HG02759 (cell line): ENCODE measurements at regions not wholly inside any gene's neighbourhood (a gene's known extent, or its start where the extent isn't known, plus 50 kb on each side); places are given as distances from the start of the nearest gene placed in this dataset.
A peak's percentile ranks its signal among the peaks of the same experiment; 100 is the strongest.

ENCODE experiments used
- ATAC-seq: cut with Tn5 transposase; IDR thresholded peaks from one replicate; pipeline ENCODE4 v1.9.1; 2021; ENCODE audit warnings: mild to moderate bottlenecking, moderate library complexity; ENCODE audit not compliant: unreplicated experiment

DNA sequence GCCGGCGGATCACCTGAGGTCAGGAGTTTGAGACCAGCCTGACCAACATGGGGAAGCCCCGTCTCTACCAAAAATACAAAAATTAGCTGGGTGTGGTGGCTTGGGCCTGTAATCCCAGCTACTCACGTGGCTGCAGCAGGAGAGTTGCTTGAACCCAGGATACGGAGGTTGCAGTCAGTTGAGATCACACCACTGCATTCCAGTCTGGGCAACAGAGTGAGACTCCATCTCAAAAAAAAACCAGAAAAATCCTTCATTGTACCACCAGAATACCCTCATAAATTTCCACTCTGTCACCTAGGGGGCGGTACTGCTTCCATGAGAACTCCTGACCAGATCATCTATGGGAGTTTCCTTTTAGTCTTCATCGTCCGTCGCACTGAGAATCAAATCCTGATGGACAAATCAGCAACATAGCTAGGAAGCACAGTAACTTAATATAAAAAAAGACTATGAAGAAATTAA, 225.8 kb upstream of the KLF14 start:
- ATAC-seq: no peak

DNA sequence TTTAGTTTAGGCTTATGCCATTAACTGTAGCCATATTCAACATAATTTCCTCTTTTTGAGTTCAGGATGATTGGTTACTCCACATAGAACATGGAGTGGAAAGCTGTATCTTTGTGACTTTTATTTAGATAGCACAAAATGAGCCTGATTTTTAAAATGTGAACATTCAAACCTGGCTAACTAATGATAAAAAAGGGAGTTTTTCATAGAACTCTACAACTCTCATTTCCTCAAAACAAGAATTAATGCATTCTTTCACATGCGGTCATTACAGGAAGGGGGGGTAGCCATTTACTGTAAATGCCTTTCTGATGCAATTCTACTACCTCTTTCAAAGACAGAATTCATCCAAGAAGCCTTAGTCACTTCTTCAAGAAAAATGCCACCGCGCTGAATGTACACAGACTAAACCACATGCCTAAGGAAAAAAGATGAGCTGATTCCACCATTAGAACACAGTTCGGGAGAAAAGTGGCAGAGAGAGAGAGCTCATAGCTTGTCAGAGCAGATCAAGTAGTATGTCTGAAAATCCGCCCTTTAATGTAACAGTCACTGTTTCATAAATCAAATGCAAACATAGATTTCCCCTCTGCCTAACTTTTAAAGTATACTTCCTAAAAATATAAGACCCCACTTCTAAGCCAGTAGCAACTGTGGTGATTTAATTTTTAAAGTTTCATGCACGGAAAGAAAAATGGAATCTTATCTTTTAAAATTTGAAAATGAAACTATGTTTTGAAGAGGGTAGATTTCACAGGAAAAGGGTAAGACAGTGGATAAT, 226.4 kb upstream of the KLF14 start:
- peak; percentile 36 for ATAC-seq

DNA sequence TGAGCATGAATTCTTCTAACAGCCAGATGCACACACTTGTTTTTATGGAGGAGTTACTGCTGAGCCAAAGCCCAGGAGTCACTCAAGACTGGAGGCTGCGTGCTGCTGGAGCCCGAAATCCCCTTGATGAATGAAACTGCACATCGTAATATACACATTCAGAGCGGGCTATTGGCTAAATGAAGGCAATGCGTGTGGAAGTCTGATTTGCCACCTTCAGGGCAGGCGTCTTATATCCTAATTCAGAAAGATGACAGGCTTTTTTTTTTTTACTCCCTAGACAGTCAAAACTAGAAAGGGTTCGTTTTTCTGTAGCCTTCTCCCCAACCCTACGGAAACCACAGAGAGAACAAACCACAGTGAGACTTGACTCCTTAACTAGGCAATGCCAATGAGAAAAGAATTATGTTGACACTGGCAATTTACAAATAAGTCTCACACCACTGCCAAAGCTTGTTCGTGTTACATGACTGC, 227.2 kb upstream of the KLF14 start:
- ATAC-seq: peak; percentile 73

DNA sequence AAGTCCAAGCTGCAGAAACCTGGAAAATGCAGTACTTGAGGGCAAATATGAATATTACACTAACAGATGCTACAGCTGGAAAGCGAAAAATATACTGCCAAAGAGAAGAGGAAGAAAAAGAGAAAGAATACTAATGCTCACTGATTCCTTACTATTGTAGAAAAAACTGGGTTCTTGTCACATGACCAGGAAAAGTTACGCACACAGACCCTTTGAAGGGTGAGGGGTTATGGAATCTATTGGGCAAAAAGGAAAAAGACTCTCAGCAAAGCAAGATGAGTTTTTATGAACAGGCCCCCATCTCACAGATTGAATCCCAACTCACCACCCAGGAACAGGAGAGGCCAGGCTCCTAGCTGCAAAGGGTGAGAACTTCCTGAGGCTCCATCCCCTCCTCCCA, 228.1 kb upstream of the KLF14 start:
- ATAC-seq: no peak

DNA sequence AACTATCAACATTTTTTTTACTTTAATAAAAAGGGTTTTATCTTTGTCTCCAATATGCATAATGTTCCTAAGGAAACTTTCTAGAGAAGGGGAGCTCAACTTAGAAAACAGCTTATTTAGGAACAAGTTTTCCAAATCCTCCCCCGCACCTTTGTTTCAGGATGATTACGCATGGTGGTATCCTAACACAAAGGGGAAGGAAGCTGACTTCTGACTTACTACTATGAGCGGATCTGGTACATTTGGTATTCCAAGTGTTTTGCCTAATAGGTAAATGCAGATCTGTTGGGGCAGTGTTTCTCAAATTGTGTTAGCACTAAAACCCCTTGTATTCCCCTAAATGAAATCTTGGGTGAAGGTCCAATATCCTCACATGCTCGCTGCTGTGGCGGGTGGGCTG, 229.3 kb upstream of the KLF14 start:
- ATAC-seq: no peak

DNA sequence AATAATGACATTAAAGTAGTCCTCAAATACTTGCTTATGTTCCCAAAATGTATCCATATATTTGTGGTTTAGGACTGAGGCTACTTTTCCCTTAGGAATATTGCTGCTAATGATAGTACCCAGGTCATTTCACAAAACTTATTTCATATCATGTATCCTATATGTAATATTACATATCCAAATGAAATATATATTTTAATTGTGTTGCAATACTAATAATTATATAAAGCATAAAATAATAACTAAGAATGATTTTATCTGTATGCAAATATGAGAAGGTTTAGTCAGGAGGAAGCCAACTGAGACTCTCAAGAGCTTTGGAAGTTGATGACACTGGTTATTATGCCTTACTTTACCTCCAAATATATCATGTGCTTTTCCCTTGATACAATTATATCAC, 231.5 kb upstream of the KLF14 start:
- ATAC-seq: no peak

DNA sequence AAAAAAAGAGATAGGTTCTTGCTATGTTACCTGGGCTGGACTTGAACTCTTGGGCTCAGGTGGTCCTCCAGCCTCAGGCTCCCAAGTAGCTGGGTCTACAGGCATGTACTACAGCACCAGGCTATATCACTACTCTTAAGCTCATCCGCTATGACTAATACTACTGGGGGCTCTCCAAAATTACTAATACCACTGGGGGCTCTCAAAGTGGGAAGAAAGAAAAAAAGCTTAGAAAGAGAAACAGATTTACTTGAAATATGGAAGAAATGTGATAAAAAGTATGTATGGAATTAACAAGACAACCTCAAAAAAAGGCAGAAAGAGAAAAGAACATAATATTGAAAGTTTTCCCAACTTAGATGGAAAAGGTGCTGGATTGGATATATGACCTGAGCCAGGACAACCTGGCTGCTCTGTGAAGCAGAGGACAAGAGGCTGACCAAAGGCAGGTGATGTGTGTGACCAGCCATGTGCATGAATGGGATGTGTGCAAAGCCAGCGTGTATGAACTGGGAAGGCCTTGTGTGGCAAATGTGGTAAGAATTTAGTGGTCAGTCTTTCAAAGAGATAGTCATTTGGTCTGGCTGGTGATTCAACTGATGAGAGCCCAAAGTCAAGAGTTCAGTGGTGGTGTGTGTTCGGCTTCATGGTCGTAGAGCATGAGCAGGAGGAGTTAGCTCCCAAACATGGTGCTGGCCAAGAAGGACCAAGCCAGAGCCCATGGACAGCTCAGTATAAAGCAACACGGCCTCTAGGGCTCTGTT, 232.4 kb upstream of the KLF14 start:
- peak; percentile 76 for ATAC-seq

DNA sequence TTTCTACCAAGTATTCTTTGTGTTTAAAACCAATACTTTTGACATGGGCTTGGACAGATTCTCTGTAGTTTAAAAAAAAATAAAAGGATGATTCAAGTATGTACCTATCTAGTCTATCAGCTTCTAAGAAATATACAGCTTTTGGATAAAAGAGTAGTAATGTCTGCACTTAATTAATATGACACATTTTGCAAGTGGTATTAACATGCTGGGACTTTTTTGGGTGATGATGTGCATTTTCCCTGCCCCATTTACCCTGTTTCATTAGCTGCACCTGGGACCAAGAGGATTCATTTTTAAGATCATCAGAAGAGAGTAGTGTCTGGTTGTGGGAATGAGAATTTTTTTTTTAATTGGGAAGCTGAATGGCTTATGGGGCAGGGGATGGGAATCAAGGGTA, 236.2 kb upstream of the KLF14 start:
- ATAC-seq: no peak

DNA sequence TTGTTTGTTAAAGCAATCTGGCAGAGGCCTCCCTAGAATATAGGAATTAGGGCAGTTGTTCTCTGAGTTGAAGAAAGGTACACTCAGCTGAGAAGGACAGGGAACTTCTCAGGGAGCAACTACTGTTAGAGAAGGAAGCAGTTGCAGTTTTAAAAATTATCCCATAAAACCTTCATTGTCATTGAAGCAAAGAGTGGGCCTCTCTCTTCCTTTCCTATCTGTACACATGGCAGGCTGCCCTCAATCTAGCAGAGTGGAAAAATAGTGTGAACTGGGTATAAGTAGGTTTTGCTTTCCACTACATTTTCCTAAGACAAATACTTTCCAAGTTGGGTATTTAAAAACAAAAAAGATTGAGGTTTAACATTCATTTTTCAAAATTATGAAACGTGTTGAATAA, 236.7 kb upstream of the KLF14 start:
- ATAC-seq: no peak

DNA sequence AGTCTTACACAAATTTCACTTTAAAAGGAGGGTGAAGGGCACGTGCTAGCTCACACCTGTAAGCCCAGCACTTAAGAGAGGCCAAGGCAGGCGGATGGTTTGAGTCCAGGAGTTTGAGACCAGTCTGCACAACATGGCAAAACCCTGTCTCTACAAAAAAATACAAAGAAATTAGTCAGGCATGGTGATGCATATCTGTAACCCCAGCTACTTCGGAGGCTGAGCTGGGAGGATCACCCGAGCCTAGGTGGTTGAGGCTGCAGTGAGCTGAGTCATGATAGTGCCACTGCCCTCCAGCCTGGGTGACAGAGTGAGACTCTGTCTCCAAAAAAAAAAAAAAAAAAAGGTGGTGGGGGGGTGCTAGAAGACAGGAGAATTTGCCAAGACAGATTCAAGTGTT, 237.3 kb upstream of the KLF14 start:
- ATAC-seq: no peak

DNA sequence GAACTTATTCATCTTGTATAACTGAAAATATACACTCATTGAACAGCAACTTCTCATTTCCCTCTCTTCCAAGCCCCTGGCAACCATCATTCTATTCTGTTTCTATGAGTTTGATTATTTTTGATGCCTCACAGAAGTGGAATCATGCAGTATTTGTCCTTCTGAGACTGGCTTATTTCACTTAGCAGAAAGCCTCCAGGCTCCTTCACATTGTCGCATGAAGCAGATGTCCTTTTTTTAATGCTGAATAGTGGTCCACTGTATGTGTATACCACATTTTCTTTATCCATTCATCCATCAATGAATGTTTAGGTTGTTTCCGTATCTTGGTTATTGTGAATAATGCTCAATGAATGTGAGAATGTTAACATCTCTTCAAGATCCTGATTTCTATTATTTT, 238.2 kb upstream of the KLF14 start:
- no peak for ATAC-seq

DNA sequence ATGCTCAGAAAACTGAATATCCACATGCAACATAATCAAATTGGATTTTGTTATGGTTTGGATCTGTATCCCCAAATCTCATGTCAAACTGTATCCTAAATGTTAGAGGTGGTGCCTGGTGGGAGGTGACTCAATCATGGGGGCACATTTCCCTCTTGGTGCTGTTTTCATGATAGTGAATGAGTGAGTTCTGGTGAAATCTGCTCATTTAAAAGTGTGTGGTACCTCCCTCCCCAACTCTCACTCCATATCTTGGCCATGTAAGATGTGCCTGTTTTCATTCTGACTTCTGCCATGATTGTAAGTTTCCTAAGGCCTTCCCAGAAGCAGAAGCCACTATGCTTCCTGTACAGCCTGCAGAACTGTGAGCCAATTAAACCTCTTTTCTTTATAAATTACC, 239.6 kb upstream of the KLF14 start:
- ATAC-seq: no peak

DNA sequence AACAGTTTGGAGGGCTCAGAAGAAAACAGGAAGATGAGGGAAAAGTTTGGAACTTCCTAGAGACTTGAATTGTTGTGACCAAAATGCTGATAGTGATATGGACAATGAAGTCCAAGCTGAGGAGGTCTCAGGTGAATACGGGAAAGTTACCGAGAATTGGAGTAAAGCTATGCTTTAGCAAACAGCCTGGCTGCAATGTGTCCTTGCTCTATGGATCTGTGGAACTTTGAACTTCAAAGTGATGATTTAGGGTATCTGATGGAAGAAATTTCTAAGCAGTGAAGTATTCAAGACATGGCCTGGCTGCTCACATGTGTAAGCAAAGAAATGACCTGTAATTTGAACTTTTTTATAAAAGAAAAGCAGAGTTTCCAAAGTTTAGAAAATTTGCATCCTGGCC, 240.2 kb upstream of the KLF14 start:
- ATAC-seq: no peak

DNA sequence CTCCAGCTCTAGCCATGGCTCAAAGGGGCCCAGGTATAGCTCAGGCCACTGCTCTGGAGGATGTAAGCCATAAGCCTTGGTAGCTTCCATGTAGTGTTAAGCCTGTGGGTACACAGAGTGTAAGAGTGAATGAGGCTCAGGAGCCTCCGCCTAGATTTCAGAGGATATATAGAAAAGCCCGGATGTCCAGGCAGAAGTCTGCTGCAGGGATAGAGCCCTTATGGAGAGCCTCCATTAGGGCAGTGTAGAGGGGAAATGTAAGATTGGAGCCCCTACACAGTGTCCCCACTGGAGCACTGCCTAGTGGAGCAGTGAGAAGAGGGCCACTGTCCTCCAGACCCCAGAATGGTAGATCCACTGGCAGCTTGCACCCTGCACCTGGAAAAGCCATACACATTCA, 240.8 kb upstream of the KLF14 start:
- no peak for ATAC-seq

DNA sequence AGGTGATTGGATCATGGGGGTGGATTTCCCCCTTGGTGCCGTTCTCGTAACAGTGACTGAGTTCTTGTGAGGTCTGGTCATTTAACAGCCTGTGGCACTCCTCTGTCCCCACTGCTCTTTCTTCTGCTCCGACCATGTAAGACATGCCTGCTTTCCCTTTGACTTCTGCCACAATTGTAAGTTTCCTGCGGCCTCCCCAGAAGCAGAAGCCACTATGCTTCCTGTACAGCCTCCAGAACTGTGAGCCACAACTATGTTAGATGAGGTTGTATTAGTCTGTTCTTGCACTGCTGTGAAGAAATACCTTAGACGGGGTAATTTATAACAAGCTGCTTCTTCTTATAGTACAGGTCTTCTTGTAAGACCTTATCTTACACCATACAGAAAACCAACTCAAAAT, 241.7 kb upstream of the KLF14 start:
- ATAC-seq: no peak

DNA sequence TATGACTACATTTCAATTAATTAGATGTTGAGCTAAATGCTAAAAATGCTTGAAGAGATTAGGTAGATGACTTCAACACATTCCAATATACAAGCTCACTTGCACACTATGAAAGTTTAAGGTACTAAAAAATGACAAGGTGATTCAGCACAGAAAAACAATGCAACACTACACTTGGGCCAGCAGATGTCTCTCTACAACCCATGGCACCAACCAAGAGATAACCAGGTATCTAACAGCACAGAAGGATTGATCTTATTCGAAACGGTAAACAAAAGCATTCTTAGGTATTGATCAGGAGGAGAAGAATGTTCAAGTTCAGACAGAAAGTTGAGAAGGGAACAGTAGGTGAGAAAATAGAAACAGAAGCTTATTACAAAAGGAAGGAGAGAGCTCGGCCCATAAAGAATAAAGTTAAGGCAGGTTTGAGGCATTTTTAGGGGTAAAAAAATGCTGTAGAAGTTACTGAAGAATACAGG, 248.2 kb upstream of the KLF14 start:
- no peak for ATAC-seq

DNA sequence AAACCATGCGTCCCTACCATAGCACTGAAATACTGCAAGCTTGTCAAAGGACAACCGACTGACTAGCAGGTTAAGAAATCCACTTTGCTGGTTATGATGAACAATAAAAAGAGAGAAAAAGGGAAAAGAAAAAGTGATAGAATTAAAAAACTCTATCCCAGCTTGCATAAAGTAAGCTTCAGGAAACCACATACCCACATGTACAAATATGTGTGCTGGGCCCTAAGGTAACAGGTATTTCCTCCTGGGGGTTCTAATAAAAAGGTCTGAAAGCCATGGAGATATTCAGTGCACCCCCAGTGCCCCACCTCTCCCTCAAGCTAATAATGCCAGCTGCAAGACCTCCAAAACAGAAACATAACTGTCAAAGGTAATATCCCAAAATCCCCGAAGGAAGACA, 248.6 kb upstream of the KLF14 start:
- no peak for ATAC-seq

DNA sequence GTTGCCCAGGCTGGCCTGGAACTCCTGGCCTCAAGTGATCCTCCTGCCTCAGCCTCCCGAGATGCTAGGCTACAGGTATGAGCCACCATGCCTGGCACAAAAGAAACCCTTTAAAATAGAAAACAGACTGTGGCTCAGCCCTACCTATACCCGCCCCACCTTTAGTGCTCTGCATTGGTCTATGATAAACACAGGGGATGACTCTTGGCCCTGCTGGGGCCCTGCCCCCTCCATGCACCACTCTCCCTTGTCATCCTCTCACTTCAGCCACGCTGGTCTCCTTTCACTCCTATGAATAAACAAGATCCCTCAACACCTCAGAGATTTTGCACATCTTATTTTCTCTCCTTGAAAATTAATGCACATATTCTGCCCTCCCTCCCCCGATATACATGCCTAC, 251.4 kb upstream of the KLF14 start:
- no peak for ATAC-seq

DNA sequence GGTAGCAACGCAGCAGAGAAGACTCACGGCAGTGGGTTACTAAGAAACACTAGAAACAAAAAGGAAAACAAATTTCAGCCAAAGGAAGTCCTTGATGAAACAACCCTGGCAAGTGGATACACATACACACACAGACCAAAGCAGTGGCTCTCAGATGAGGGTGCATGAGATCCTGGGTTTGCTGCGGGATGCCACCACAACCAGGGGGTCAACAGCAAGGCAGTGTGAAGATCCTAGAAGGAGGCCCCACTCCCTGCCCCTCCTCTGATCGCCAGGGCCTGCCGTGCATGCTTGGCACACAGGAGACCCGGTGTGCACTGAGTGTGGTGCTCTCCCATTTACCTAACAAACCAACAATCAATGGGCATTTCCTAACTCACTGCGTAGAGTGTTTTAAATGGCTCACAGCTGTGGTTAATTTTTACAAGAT, 252.3 kb upstream of the KLF14 start:
- ATAC-seq: no peak

DNA sequence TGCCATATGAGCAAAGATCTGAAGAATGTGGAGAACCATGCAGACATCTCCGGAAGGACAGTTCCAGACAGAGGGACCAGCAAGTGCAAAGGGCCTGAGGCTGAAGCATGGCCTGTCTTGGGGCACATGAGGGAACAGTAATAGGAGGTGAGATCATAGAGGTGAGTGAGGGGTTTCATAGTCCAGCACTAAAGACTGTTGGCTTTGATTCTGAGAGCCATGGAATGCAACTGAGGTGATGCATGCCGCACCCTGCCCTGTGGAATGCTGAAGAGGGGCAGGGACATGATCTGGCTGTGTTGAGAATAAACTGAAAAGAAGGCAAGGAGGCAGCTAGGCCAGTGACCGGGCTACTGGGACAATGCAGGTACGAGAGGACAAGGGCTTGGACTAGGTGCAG, 253.1 kb upstream of the KLF14 start:
- no peak for ATAC-seq

DNA sequence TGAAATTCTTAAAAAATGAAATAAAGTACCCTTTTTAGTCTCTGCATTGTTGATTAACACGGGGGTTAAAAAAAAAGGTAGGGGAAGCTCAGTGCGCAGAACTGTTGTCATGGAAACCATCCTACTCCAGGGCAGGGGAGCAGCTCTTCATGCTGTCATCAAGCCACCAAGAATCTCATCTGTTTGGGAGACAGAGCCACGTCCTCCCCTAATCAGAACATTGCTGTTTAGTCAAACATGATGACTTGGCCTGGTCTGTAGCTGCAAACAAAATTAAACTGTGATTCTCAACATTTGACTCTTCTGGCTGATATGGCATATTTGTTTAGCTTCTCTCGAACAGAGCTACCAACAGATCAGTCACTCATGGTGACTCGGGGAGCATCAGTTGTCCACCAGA, 254.4 kb upstream of the KLF14 start:
- ATAC-seq: no peak
